IMR-90 (cell line): ENCODE measurements at regions not wholly inside any gene's neighbourhood (a gene's known extent, or its start where the extent isn't known, plus 50 kb on each side); places are given as distances from the start of the nearest gene placed in this dataset.

ENCODE experiments used
- CEBPB ChIP-seq: IDR thresholded peaks from 2 replicates; pipeline ENCODE4 v1.6.1; 2012; ENCODE audit warnings: low read depth, low read length, improper control_type of control experiment
- CHD1 ChIP-seq: IDR thresholded peaks from 2 replicates; pipeline ENCODE4 v1.6.1; 2012; ENCODE audit warnings: low read depth, low read length, improper control_type of control experiment
- CTCF ChIP-seq: conservative IDR thresholded peaks from 2 replicates; pipeline ENCODE4 v1.5.1; 2012; ENCODE audit warnings: mild to moderate bottlenecking, low read depth, low read length, improper control_type of control experiment
- ELK1 ChIP-seq: fragments of 150-350 bp; IDR thresholded peaks from 2 replicates; pipeline ENCODE4 v1.6.1; 2016; ENCODE audit warnings: low read depth, mild to moderate bottlenecking, low read length, moderate library complexity, borderline replicate concordance
- MAFK ChIP-seq: IDR thresholded peaks from 2 replicates; pipeline ENCODE4 v1.6.1; 2012; ENCODE audit warnings: low read depth, low read length, improper control_type of control experiment
- MXI1 ChIP-seq: IDR thresholded peaks from 2 replicates; pipeline ENCODE4 v1.6.1; 2012; ENCODE audit warnings: low read depth, mild to moderate bottlenecking, low read length, moderate library complexity, borderline replicate concordance
- NFE2L2 ChIP-seq: fragments of 150-350 bp; IDR thresholded peaks from 2 replicates; pipeline ENCODE4 v1.6.1; 2016; ENCODE audit warnings: low read depth, mild to moderate bottlenecking, low read length
- POLR2A ChIP-seq: IDR thresholded peaks from 2 replicates; pipeline ENCODE4 v1.6.1; 2012; ENCODE audit warnings: mild to moderate bottlenecking, low read depth, low read length
- USF2 ChIP-seq: fragments of 150-350 bp; IDR thresholded peaks from 2 replicates; pipeline ENCODE4 v1.6.1; 2017; ENCODE audit warnings: mild to moderate bottlenecking, antibody characterized with exemption, low read length, low read depth

- TF ChIP-seq CTCF = no peak
- TF ChIP-seq POLR2A = no peak
- TF ChIP-seq ELK1 = no peak
- TF ChIP-seq CEBPB = no peak
- no peak for TF ChIP-seq MXI1
- no peak for TF ChIP-seq USF2
- TF ChIP-seq MAFK = no peak
- TF ChIP-seq NFE2L2 = no peak
- no peak for TF ChIP-seq CHD1
Measured at GRCh38 chr20:56831795-56832194, 202.7 kb downstream of the TFAP2C start.
